Transverse colon (tissue), 4 donors: ENCODE measurements at regions not wholly inside any gene's neighbourhood (a gene's known extent, or its start where the extent isn't known, plus 50 kb on each side); places are given as distances from the start of the nearest gene placed in this dataset.

Experiments
- DNase-seq: peaks from one replicate; pipeline ENCODE4 v3.0.0-alpha.2; 2019
- H3K27ac ChIP-seq, 4 donors: fragments of 200-600 bp; sonication (generic); 2 replicates each; pipeline ENCODE4 v1.5.1; 2016 to 2018; ENCODE audit warnings: inconsistent platforms in 4 of 4
- H3K27me3 ChIP-seq: fragments of 200-600 bp; sonication (generic); 2 replicates; pipeline ENCODE4 v1.5.1; 2017; ENCODE audit warnings: inconsistent platforms
- H3K36me3 ChIP-seq, 4 donors: fragments of 200-600 bp; sonication (generic); 2 replicates each; pipeline ENCODE4 v1.5.1; 2017 to 2019; ENCODE audit warnings: inconsistent platforms in 4 of 4
- H3K4me1 ChIP-seq, 4 donors: fragments of 200-600 bp; sonication (generic); 2 replicates each; pipeline ENCODE4 v1.5.1; 2017 to 2020; ENCODE audit warnings: inconsistent platforms in 4 of 4
- H3K4me3 ChIP-seq, 4 donors: fragments of 200-600 bp; sonication (generic); 1 replicate in 1 of 4; 2 replicates in 3 of 4; pipeline versions ENCODE4 v1.5.1 to v1.6.1; 2017 to 2019; ENCODE audit warnings: inconsistent platforms in 4 of 4
- H3K9me3 ChIP-seq, 2 donors: fragments of 200-600 bp; sonication (generic); 2 replicates each; pipeline ENCODE4 v1.5.1; 2017 to 2019; ENCODE audit warnings: inconsistent platforms in 2 of 2
- EP300 ChIP-seq: sonication (generic); formaldehyde crosslinking; IDR thresholded peaks from one replicate; pipeline ENCODE4 v1.6.1; 2017; ENCODE audit warnings: antibody characterized with exemption, low read depth
- POLR2A ChIP-seq: fragments of 450-650 bp; IDR thresholded peaks from one replicate; pipeline ENCODE4 v1.6.1; 2016; ENCODE audit warnings: antibody characterized with exemption, mild to moderate bottlenecking, moderate library complexity
- POLR2AphosphoS5 ChIP-seq, 3 donors: sonication (generic); formaldehyde crosslinking; IDR thresholded peaks; one replicate each; pipeline ENCODE4 v1.6.1; 2016; ENCODE audit warnings: antibody characterized with exemption in 3 of 3
- WGBS, 2 donors: methylation state at CpG; one replicate each; pipeline ENCODE4 v1.1.5; 2018; ENCODE audit warnings: low coverage in 1 of 2; 5-methylcytosine and 5-hydroxymethylcytosine counted together
- in situ Hi-C, 4 donors: fragments of 200-750 bp; cut with MboI; loops; one replicate each; pipeline versions ENCODE4 v1.15.0 to v1.15.1; 2017; ENCODE audit warnings: low sequenced_read_pairs in 3 of 4, low pct_ligation_motif_present in 1 of 4, low pct_unique_long_range_greater_than_20kb in 1 of 4
- intact Hi-C: fragments of 100-400 bp; cut with DNase I; formaldehyde crosslinking; loops from one replicate; pipeline ENCODE4 v1.15.1; 2023; ENCODE audit warnings: low total_unique reads
- TF ChIP-seq, protein P1 (sequence below), 5 experiments: fragments of 200-600 bp in 3 of 5; fragments of 450-650 bp in 2 of 5; sonication (generic) in 3 of 5; IDR thresholded peaks; 1 replicate in 2 of 5; 2 replicates in 3 of 5; pipeline ENCODE4 v1.5.1; 2016 to 2017; ENCODE audit warnings: antibody characterized with exemption in 5 of 5, inconsistent platforms in 3 of 5, mild to moderate bottlenecking in 2 of 5, moderate library complexity in 1 of 5

- H3K4me1 ChIP-seq = no peaks in the 10 kb centered on the region
- no peak overlapping the region for H3K4me3 ChIP-seq
- WGBS, 2 donors = 96 to 100% methylated on average over 1 to 2 of the region's 2 CpGs
- no peak overlapping the region for H3K27ac ChIP-seq
- intact Hi-C loops (no loop called here), in situ Hi-C loops (no loop called here)
- no peaks in the 10 kb centered on the region for H3K27me3 ChIP-seq
- DNase-seq = no peak
- H3K9me3 ChIP-seq = no peaks in the 10 kb centered on the region
- H3K36me3 ChIP-seq = no peaks in the 10 kb centered on the region
- TF ChIP-seq POLR2A (no peak), EP300 (no peak), POLR2AphosphoS5 (IDR thresholded peaks at IDR 0.05) (no peak)
- TF ChIP-seq, protein P1, sequence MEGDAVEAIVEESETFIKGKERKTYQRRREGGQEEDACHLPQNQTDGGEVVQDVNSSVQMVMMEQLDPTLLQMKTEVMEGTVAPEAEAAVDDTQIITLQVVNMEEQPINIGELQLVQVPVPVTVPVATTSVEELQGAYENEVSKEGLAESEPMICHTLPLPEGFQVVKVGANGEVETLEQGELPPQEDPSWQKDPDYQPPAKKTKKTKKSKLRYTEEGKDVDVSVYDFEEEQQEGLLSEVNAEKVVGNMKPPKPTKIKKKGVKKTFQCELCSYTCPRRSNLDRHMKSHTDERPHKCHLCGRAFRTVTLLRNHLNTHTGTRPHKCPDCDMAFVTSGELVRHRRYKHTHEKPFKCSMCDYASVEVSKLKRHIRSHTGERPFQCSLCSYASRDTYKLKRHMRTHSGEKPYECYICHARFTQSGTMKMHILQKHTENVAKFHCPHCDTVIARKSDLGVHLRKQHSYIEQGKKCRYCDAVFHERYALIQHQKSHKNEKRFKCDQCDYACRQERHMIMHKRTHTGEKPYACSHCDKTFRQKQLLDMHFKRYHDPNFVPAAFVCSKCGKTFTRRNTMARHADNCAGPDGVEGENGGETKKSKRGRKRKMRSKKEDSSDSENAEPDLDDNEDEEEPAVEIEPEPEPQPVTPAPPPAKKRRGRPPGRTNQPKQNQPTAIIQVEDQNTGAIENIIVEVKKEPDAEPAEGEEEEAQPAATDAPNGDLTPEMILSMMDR (IDR thresholded peaks at IDR 0.05) = no peak
Observed at GRCh38 chr5:143674469-143674786, 137.5 kb upstream of the HMHB1 start.

DNA sequence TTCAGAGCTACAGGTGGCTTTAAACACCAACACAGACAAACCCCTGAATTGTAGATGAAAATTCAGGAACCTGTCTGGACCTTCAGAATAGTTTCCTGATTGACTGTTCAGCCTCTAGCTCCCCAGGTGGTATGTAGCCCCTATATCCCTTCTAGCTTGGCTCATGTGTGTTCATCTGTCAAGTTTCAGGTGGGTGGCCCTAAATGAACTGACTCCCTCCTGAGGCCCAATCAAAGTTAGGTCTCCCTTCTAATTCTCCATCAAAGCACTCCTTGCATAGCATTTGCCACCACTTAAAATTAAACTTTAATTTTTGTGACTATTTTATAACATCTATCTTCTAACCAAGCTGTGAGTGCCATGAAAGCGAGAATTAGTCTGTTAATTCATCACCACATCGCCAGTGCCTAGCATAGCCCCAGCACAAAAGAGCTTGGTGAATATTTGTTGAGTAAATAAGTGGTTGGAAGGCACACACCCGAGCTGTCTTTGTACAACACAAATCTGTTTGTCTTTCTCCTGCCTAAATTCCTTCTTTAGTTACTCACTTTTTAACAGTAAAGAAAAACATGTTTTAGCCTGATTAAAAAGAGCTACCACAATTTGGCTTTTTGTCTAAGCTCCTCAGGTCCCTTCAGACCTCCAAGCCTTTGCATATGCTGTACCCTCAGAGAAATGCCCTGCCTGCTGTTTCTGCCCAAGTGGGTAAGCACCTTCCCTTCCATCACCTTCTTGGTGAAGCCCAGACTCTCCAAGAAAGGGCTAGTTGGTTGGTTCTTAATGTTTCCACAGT is 138.1 kb upstream of the HMHB1 start:
- Histone ChIP-seq H3K27ac (no peak overlapping the region), H3K36me3 (no peaks in the 10 kb centered on the region), H3K9me3 (no peaks in the 10 kb centered on the region), H3K4me1 (no peaks in the 10 kb centered on the region), H3K4me3 (no peak overlapping the region), H3K27me3 (no peaks in the 10 kb centered on the region)
- DNase-seq = no peak
- in situ Hi-C loops (no loop called here), intact Hi-C loops (no loop called here)
- TF ChIP-seq POLR2AphosphoS5 (IDR thresholded peaks at IDR 0.05) (no peak), POLR2A (no peak), EP300 (no peak)
- TF ChIP-seq, protein P1 (IDR thresholded peaks at IDR 0.05) = no peak
- 49 to 56% methylated on average over 3 of the region's 3 CpGs for WGBS, 2 donors

DNA sequence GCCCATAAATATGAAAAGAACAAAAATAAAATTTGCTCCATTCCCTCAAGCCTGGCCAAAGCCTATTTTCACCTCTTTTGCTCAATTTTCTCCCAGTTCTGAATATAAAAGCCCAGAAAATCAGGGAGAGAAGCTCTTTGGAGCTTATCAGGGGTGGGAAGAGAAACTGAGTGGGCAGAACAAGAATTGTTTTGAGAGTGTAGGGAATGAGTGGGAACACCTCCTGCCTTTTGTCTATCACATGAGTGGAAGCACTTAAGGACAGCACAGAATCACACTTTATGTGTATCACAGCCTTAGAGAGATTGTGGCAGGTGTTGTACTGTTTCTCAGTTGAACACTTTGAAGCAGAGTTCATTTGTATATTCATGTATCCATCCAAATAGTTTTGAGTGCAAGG is 139.2 kb upstream of the HMHB1 start:
- H3K4me3 ChIP-seq = no peak overlapping the region
- intact Hi-C loops (no loop called here), in situ Hi-C loops (no loop called here)
- no peaks in the 10 kb centered on the region for H3K4me1 ChIP-seq
- DNase-seq = no peak
- H3K27ac ChIP-seq = no peak overlapping the region
- no peak for TF ChIP-seq POLR2A
- TF ChIP-seq, protein P1 (IDR thresholded peaks at IDR 0.05) = no peak
- no peak for TF ChIP-seq POLR2AphosphoS5 (IDR thresholded peaks at IDR 0.05)
- no peak for TF ChIP-seq EP300
- H3K9me3 ChIP-seq = no peaks in the 10 kb centered on the region
- no peaks in the 10 kb centered on the region for H3K27me3 ChIP-seq
- no peaks in the 10 kb centered on the region for H3K36me3 ChIP-seq

DNA sequence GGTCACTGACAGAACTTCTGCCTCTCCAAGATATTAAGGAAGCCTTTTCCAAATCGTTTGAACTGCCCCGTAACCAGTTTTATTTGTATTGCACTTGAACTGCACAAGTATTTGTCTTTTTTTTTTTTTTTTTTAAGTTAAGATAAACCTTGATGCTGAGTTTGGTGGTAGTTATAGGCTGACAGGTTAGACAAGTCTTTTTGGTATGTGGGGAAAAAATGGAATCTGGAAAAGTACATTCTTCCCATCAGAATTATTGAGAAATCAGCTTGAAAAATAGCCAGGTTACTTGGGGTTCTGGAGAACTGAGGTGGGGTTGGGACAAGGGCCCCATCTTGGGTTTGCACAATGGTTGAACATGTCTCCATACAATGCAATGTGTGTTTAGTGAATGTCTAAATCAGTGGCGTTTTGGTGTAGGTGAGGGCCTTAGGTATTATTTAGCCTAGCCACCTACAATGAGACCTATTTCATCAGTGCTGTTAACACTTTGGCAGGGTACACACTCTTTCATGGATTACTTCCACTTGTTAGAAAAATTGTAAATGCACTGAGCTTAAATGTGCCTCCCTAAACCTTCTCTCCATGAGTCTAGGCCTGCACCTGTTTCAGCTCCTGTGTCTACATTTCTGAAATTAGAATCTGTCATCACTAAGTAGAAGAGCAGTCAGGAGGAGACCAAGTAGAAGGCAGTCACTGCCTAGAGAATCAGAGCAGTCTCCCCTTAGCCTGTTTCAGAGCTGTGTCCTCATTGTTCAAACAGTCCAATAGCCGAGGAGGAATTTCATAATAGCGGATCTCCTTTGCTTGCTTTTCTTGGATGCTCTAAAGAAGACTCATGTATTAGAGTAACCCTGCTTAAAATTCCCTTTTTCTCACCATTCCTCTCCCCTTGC is 140.0 kb upstream of the HMHB1 start:
- DNase-seq = no peak
- in situ Hi-C loops (no loop called here), intact Hi-C loops (no loop called here)
- 88 to 95% methylated on average over 4 to 5 of the region's 5 CpGs for WGBS, 2 donors
- Histone ChIP-seq H3K4me3 (no peak overlapping the region), H3K36me3 (no peaks in the 10 kb centered on the region), H3K4me1 (no peaks in the 10 kb centered on the region), H3K27ac (no peak overlapping the region), H3K27me3 (no peaks in the 10 kb centered on the region), H3K9me3 (no peaks in the 10 kb centered on the region)
- TF ChIP-seq POLR2AphosphoS5 (IDR thresholded peaks at IDR 0.05) = no peak
- TF ChIP-seq, protein P1 (IDR thresholded peaks at IDR 0.05) = no peak
- TF ChIP-seq POLR2A = no peak
- no peak for TF ChIP-seq EP300
